ENCODE measurements at regions not wholly inside any gene's neighbourhood (a gene's known extent, or its start where the extent isn't known, plus 50 kb on each side); places are given as distances from the start of the nearest gene placed in this dataset.
"Not testable (repeated sequence)": the region's sequence is repeated elsewhere in the genome, so short reads cannot be mapped to it uniquely, and the experiment has no call there.

- ATAC-seq = no peak
Measured at GRCh38 chr6:114878091-114878490, 535.3 kb upstream of the HS3ST5 start.

GRCh38 chr6:114874410-114874809 lies 531.6 kb upstream of the HS3ST5 start:
- intact Hi-C loops (cut with micrococcal nuclease) = no loop called here
- Mint-ChIP-seq H3K9me3 (peaks cover 4% of the 10 kb centered on the region), H3K36me3 (ENCODE audit: low read depth) (no peaks in the 10 kb centered on the region), H3K27me3 (no peaks in the 10 kb centered on the region), H3K4me1 (ENCODE audit: low read depth) (no peaks in the 10 kb centered on the region), H3K4me3 (no peak overlapping the region), H3K27ac (no peak overlapping the region)
- DNase-seq (no peak), ATAC-seq (no peak)
- TF ChIP-seq CTCF (IDR thresholded peaks at IDR 0.05) = no peak
- CTCF ChIA-PET = no interaction called here
- POLR2A ChIA-PET = no interaction called here

More at GRCh38 chr6:114878091-114878490, 535.3 kb upstream of the HS3ST5 start:
- POLR2A ChIA-PET = no interaction called here
- H3K36me3 Mint-ChIP-seq (ENCODE audit: low read depth) = no peaks in the 10 kb centered on the region
- CTCF ChIA-PET = no interaction called here
- H3K4me3 Mint-ChIP-seq = no peak overlapping the region
- intact Hi-C loops (cut with micrococcal nuclease) = no loop called here
- H3K27ac Mint-ChIP-seq = no peak overlapping the region
- no peaks in the 10 kb centered on the region for H3K27me3 Mint-ChIP-seq
- peaks cover 2% of the 10 kb centered on the region for H3K9me3 Mint-ChIP-seq
- H3K4me1 Mint-ChIP-seq (ENCODE audit: low read depth) = no peaks in the 10 kb centered on the region
- no peak for DNase-seq
- no peak for TF ChIP-seq CTCF (IDR thresholded peaks at IDR 0.05)

- H3K27ac Mint-ChIP-seq; H3K27me3 Mint-ChIP-seq; H3K36me3 Mint-ChIP-seq (ENCODE audit: low read depth); H3K4me1 Mint-ChIP-seq (ENCODE audit: low read depth); ATAC-seq; H3K4me3 Mint-ChIP-seq; intact Hi-C loops (cut with micrococcal nuclease); DNase-seq: not testable (repeated sequence)
- H3K9me3 Mint-ChIP-seq = peaks cover 13% of the 10 kb centered on the region
- ChIA-PET CTCF (interaction anchor here (0.5 kb wide), 1 partner anchor 323 kb away, joined by 3 read pairs; no protein-coding TSS in a partner anchor), POLR2A (interaction anchor here (0.6 kb wide), 1 partner anchor 42 kb away, joined by 3 read pairs; no protein-coding TSS in a partner anchor)
Measured at GRCh38 chr6:114865506-114865905, 522.7 kb upstream of the HS3ST5 start.

- ATAC-seq (no peak), DNase-seq (no peak)
- Mint-ChIP-seq H3K27me3 (no peaks in the 10 kb centered on the region), H3K27ac (no peak overlapping the region), H3K4me3 (no peak overlapping the region), H3K9me3 (peaks cover 12% of the 10 kb centered on the region), H3K4me1 (ENCODE audit: low read depth) (no peaks in the 10 kb centered on the region), H3K36me3 (ENCODE audit: low read depth) (no peaks in the 10 kb centered on the region)
- intact Hi-C loops (cut with micrococcal nuclease) = no loop called here
- CTCF ChIA-PET = no interaction called here
- TF ChIP-seq CTCF (IDR thresholded peaks at IDR 0.05) = no peak
- POLR2A ChIA-PET = no interaction called here
Measured at GRCh38 chr6:114863610-114864009, 520.8 kb upstream of the HS3ST5 start.

GRCh38 chr6:114862819-114863218 lies 520.0 kb upstream of the HS3ST5 start:
- TF ChIP-seq CTCF (IDR thresholded peaks at IDR 0.05) = no peak
- no peaks in the 10 kb centered on the region for H3K4me1 Mint-ChIP-seq (ENCODE audit: low read depth)
- ChIA-PET POLR2A (no interaction called here), CTCF (no interaction called here)
- H3K27me3 Mint-ChIP-seq = no peaks in the 10 kb centered on the region
- no peak overlapping the region for H3K4me3 Mint-ChIP-seq
- no peaks in the 10 kb centered on the region for H3K36me3 Mint-ChIP-seq (ENCODE audit: low read depth)
- H3K27ac Mint-ChIP-seq = no peak overlapping the region
- intact Hi-C loops (cut with micrococcal nuclease) = no loop called here
- peaks cover 9% of the 10 kb centered on the region for H3K9me3 Mint-ChIP-seq
- DNase-seq = no peak
- ATAC-seq = no peak

GRCh38 chr6:114862064-114862463 lies 519.2 kb upstream of the HS3ST5 start:
- H3K4me3 Mint-ChIP-seq = no peak overlapping the region
- no peaks in the 10 kb centered on the region for H3K27me3 Mint-ChIP-seq
- CTCF ChIA-PET = no interaction called here
- no peaks in the 10 kb centered on the region for H3K4me1 Mint-ChIP-seq (ENCODE audit: low read depth)
- ATAC-seq (no peak), DNase-seq (no peak)
- TF ChIP-seq CTCF (IDR thresholded peaks at IDR 0.05) = no peak
- peaks cover 9% of the 10 kb centered on the region for H3K9me3 Mint-ChIP-seq
- H3K36me3 Mint-ChIP-seq (ENCODE audit: low read depth) = no peaks in the 10 kb centered on the region
- no peak overlapping the region for H3K27ac Mint-ChIP-seq
- POLR2A ChIA-PET = no interaction called here
- intact Hi-C loops (cut with micrococcal nuclease) = no loop called here
